Neutrophil (primary cell): ENCODE measurements at regions not wholly inside any gene's neighbourhood (a gene's known extent, or its start where the extent isn't known, plus 50 kb on each side); places are given as distances from the start of the nearest gene placed in this dataset.

Experiments
- H3K27ac ChIP-seq: fragments of 200-600 bp; sonication (generic); 2 replicates; pipeline ENCODE4 v1.5.1; 2016; ENCODE audit warnings: mild to moderate bottlenecking, moderate library complexity
- H3K27me3 ChIP-seq: fragments of 200-600 bp; sonication (generic); 2 replicates; pipeline ENCODE4 v1.6.0; 2016; ENCODE audit warnings: mild to moderate bottlenecking
- H3K36me3 ChIP-seq: fragments of 200-600 bp; sonication (generic); 2 replicates; pipeline ENCODE4 v1.5.1; 2017
- H3K4me1 ChIP-seq, 2 experiments: fragments of 200-600 bp in 1 of 2; sonication (generic) in 1 of 2; 1 replicate in 1 of 2; 2 replicates in 1 of 2; pipeline versions ENCODE4 v1.5.1 to v1.6.1; 2013 to 2016; ENCODE audit warnings: low read depth in 1 of 2, low read length in 1 of 2, mild to moderate bottlenecking in 1 of 2, moderate library complexity in 1 of 2; ENCODE audit not compliant: control insufficient read depth in 1 of 2, insufficient read depth in 1 of 2
- H3K4me3 ChIP-seq, 2 experiments: fragments of 200-600 bp in 1 of 2; sonication (generic) in 1 of 2; 1 replicate in 1 of 2; 2 replicates in 1 of 2; pipeline ENCODE4 v1.5.1; 2013 to 2016; ENCODE audit warnings: low read depth in 1 of 2, low read length in 1 of 2, mild to moderate bottlenecking in 1 of 2, moderate library complexity in 1 of 2
- H3K9me3 ChIP-seq: fragments of 200-600 bp; sonication (generic); 2 replicates; pipeline ENCODE4 v1.5.1; 2016
- CTCF ChIP-seq: fragments of 200-600 bp; sonication (generic); IDR thresholded peaks from 2 replicates; pipeline ENCODE4 v1.5.1; 2016; ENCODE audit warnings: antibody characterized with exemption

- Histone ChIP-seq H3K4me1 (no peaks in the 10 kb centered on the region), H3K36me3 (no peaks in the 10 kb centered on the region)
These were observed 459.2 kb upstream of the PKN2 start for GRCh38 chr1:88224906-88225305.

GRCh38 chr1:88228114-88228513, 456.0 kb upstream of the PKN2 start:
- H3K4me1 ChIP-seq, result no peaks in the 10 kb centered on the region
- H3K4me3 ChIP-seq, result no peak overlapping the region
- no peaks in the 10 kb centered on the region for H3K36me3 ChIP-seq
- H3K27ac ChIP-seq, result no peak overlapping the region
- no peaks in the 10 kb centered on the region for H3K27me3 ChIP-seq
- no peaks in the 10 kb centered on the region for H3K9me3 ChIP-seq
- TF ChIP-seq CTCF, result no peak

More at GRCh38 chr1:88224906-88225305, 459.2 kb upstream of the PKN2 start:
- no peak for TF ChIP-seq CTCF
- Histone ChIP-seq H3K27ac (no peak overlapping the region), H3K9me3 (no peaks in the 10 kb centered on the region), H3K27me3 (no peaks in the 10 kb centered on the region), H3K4me3 (no peak overlapping the region)

- Histone ChIP-seq H3K4me1 (no peaks in the 10 kb centered on the region), H3K36me3 (no peaks in the 10 kb centered on the region), H3K27me3 (no peaks in the 10 kb centered on the region), H3K27ac (no peak overlapping the region), H3K4me3 (no peak overlapping the region), H3K9me3 (no peaks in the 10 kb centered on the region)
- no peak for TF ChIP-seq CTCF
These were observed 453.9 kb upstream of the PKN2 start for GRCh38 chr1:88230126-88230525.

GRCh38 chr1:88237058-88237457, 447.0 kb upstream of the PKN2 start:
- Histone ChIP-seq H3K9me3 (no peaks in the 10 kb centered on the region), H3K27ac (no peak overlapping the region), H3K27me3 (no peaks in the 10 kb centered on the region), H3K4me3 (no peak overlapping the region), H3K4me1 (no peaks in the 10 kb centered on the region), H3K36me3 (no peaks in the 10 kb centered on the region)
- no peak for TF ChIP-seq CTCF

GRCh38 chr1:88239205-88239604, 444.9 kb upstream of the PKN2 start:
- Histone ChIP-seq H3K4me1 (no peaks in the 10 kb centered on the region), H3K27ac (no peak overlapping the region), H3K27me3 (no peaks in the 10 kb centered on the region), H3K4me3 (no peak overlapping the region), H3K36me3 (no peaks in the 10 kb centered on the region), H3K9me3 (no peaks in the 10 kb centered on the region)
- TF ChIP-seq CTCF, result no peak

- Histone ChIP-seq H3K4me3 (no peak overlapping the region), H3K9me3 (no peaks in the 10 kb centered on the region)
- no peak for TF ChIP-seq CTCF
These were observed 436.4 kb upstream of the PKN2 start for GRCh38 chr1:88247666-88248065.

More at GRCh38 chr1:88247666-88248065, 436.4 kb upstream of the PKN2 start:
- no peaks in the 10 kb centered on the region for H3K36me3 ChIP-seq
- H3K4me1 ChIP-seq, result no peaks in the 10 kb centered on the region
- H3K27me3 ChIP-seq, result no peaks in the 10 kb centered on the region
- H3K27ac ChIP-seq, result no peak overlapping the region
